GM18909 (cell line): ENCODE measurements at regions not wholly inside any gene's neighbourhood (a gene's known extent, or its start where the extent isn't known, plus 50 kb on each side); places are given as distances from the start of the nearest gene placed in this dataset.
"Not testable (repeated sequence)": the region's sequence is repeated elsewhere in the genome, so short reads cannot be mapped to it uniquely, and the experiment has no call there.

Experiments used
- ATAC-seq: cut with Tn5 transposase; IDR thresholded peaks from one replicate; pipeline ENCODE4 v1.9.1; 2021; ENCODE audit warnings: mild to moderate bottlenecking; ENCODE audit not compliant: unreplicated experiment, poor library complexity

DNA sequence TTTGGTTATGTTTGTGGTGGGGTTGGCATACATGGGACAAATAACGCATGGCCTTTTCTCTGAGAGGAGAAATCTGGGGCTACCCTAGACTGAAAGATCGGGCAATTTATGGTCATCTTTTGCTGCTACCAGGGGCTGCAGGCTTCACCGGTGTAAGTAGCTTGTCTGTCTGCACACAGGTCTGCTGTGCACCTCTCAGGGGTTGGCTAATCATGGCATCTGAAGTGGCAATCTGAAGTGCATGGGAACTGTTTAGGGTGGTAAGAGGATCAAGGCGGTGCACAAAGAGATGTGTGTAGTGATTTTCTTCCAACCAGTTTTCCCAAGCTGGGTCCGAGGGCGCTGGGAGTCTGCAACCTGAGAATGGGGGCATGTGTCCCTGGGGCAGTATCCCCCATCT, 141.3 kb downstream of the EMP1 start:
- no peak for ATAC-seq

GRCh38 chr12:13336216-13336615, 139.7 kb downstream of the EMP1 start:
- ATAC-seq = no peak

- no peak for ATAC-seq
Observed at GRCh38 chr12:13328535-13328934, 132.0 kb downstream of the EMP1 start.

- ATAC-seq = no peak
Observed at GRCh38 chr12:13326076-13326475, 129.6 kb downstream of the EMP1 start.

DNA sequence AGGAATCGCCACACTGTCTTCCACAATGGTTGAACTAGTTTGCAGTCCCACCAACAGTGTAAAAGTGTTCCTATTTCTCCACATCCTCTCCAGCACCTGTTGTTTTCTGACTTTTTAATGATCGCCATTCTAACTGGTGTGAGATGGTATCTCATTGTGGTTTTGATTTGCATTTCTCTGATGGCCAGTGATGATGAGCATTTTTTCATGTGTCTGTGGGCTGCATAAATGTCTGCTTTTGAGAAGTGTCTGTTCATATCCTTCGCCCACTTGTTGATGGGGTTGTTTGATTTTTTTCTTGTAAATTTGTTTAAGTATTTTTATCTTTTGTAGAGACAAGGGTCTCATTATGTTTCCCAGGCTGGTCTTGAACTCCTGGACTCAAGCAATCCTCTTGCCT, 128.5 kb downstream of the EMP1 start:
- not testable (repeated sequence) for ATAC-seq

DNA sequence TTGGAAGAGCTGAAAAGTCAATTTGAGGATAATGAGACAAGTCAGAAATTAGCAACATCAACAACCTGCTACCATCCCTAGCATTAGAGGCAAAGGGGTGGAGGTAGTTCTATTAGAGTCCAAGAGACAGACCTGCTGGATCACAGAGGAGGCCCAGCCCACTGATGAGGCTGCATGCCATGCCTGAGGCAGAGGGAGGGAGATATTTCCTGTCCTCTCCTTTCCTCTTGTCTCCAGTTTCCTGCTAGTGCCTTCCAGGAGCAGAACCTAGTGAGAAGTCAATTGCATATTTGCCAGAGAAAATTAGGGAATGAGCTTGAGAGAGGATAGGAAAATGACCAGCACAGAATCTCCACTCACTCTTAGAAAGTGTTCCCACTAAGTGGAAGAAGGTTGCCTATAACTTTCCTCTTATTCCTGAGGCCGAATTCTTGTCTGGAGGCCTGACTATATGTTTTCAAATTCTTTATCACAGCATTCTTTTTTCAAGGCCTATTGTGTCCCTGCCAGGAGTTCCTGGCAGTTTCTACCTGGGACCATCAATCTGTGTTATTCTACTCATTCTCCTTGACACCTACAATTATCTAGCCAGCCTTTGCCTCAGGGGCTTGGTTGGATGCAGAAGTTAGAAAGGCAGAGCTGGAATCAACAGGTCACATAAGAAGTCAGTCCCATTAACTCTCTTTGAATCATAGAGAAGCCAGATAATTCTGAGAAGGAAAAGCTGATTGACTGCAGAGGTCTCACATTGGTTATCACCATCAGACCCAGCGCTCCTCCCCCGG, 121.9 kb downstream of the EMP1 start:
- ATAC-seq = no peak

DNA sequence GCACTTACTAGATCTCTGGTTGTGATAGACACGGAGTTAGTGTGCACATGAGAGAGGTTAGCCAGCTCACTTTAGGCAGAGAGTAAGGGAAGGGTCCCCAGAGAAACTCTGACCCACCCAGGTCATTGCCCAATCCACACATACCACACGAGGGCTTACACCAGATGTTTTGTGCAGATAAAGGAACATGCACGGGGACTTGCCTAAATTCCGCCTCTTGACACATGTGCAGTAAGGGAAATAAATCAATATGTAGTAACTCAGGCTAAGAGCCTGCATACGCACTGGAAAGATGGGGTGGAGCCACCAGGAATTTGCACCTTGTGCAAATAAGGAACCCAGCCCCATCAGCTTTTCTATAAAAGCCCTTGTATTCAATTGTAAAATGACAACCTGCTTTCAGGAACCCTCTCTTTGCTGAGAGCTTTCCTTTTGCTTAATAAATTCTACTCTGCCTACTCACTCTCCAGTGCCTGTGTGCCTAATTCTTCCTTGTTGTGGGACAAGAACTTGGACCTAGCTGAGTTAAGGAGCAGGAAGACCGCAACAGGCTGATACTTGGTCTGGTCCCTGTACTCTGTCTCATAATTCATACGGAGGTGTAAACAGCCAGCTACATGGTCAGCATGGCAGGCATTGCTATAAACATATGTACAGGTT, 120.2 kb downstream of the EMP1 start:
- ATAC-seq = no peak

DNA sequence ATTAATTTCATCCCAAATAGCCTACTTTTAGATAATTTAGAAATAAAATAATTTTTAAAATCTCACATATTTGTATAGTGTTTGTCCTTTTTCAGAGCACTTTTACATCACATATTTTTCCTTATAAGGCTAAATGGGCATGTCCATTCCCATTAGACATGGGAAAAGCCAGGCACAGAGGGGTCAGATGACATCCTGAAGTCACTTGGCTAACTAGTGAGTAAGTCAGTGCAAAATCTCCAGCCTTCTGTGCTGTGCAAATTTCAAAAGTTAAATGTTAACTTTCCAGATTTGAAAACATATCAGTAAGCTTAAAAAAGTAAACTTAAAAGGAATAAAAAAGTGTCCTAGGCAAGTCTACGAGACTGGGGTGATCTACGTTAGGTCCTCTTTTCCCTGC, 117.4 kb downstream of the EMP1 start:
- no peak for ATAC-seq

GRCh38 chr12:13311551-13311950, 115.0 kb downstream of the EMP1 start:
- ATAC-seq = no peak

DNA sequence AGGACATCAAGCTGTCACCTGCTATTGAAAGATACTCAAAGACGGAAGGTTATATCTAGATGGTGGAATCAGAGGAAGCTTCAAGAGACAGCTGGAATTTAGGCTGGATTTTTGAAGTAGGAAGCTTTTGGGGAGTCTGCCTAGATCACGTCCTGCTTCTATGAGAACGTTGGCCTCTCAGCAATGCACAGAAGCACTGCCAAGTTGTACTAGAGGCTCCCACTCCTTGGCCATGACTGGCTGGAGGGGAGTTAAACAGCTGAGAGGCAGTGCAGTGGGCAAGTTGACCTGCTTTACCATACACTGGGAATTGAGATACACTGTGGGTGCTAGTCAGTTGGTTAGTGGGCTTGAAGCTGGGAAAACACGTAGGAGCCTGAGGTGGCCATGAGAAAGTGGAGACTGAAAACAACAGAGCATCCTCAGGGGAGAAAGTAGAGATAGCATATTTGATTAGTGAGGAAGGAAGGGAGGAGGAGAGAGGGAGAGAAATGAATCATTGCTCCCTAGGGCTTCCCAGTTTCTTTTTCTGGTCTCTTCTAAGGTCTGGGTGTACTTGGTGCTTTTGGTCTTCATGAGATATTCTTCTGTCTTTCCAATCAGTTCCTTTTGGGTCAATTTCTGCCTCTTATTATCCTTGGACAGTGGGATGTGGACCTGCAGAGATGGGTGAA, 110.8 kb downstream of the EMP1 start:
- no peak for ATAC-seq

- no peak for ATAC-seq
Observed at GRCh38 chr12:13304924-13305323, 108.4 kb downstream of the EMP1 start.

DNA sequence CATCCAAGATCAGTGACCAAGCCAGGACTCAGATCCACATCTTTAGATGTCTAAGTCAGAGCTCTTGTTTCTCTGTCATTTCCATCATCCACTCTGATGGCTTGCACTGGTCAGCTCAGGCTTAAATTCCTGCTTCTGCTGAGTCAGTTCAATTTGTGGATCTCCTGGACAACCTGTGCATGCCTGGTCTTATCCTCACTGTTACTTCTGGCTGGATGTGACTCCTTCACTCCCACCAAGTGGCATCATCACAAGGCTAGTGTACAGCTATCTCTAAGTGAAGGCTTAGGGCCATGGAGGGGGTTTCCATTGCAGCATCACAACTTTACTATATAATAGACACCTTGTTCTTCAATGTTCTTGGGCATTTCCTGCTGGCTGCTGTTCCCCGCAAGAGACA, 102.9 kb downstream of the EMP1 start:
- ATAC-seq = no peak

- ATAC-seq = no peak
Observed at GRCh38 chr12:13293096-13293495, 96.6 kb downstream of the EMP1 start.

GRCh38 chr12:13289653-13290289, 93.2 kb downstream of the EMP1 start:
- no peak for ATAC-seq

DNA sequence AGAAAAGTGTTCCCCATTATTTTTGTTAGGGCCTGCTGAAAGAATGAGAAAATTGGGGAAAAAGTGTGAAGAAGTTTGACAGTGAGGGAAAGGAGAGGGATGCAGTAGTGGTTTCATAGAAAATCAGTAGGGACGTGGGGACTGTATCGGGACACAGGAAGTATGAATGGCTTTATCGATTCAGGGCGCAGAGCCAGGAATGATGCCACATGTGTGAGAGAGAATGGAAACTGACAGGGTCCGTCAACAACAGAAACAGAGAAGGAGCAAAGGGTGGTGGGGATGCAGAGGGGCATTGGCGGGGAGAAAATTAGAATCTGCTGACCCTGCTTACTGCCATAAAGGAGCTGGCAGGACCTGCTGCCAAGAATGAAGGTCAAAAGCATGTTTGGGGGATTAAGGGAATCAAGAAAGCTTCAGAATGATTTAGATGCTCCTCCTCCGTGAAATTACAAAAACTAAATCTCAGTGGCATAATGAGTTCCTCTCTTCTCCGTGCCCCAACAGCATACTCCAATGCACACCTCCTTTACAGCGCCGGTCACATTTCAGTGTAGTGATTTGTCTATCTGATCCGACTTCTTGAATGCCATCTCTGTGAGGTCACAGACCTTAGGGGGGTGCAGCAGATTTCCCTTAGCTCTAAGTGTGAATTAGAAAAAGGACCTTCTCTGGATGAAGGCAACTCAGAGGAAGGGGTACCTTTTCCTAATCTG, 92.6 kb downstream of the EMP1 start:
- no peak for ATAC-seq

GRCh38 chr12:13288501-13288900, 92.0 kb downstream of the EMP1 start:
- ATAC-seq = no peak

GRCh38 chr12:13283867-13284266, 87.3 kb downstream of the EMP1 start:
- ATAC-seq = no peak

GRCh38 chr12:13282861-13283260, 86.3 kb downstream of the EMP1 start:
- no peak for ATAC-seq

GRCh38 chr12:13278249-13278787, 81.8 kb downstream of the EMP1 start:
- peak; percentile 83 for ATAC-seq

GRCh38 chr12:13277293-13277692, 80.8 kb downstream of the EMP1 start:
- ATAC-seq = no peak
